H1 (cell line): ENCODE measurements at regions not wholly inside any gene's neighbourhood (a gene's known extent, or its start where the extent isn't known, plus 50 kb on each side); places are given as distances from the start of the nearest gene placed in this dataset.

Experiments used
- CTCF ChIA-PET: fragments of 300-600 bp; sonication (Branson Sonifier 250); formaldehyde crosslinking; loops from one replicate; lab custom pipeline; 2021; ENCODE audit not compliant: partially characterized antibody; lab: Charles Lee
- POLR2A ChIA-PET: fragments of 300-600 bp; sonication (Branson Sonifier 250); formaldehyde crosslinking; loops from one replicate; lab custom pipeline; 2021; ENCODE audit warnings: inconsistent platforms; ENCODE audit not compliant: partially characterized antibody; lab: Charles Lee
- DNase-seq, 2 experiments: peaks; one replicate each; pipeline versions ENCODE4 v3.0.0 to v3.0.0-alpha.2; 2010 to 2022; ENCODE audit warnings: low spot score in 2 of 2, low read depth in 1 of 2, mixed read lengths in 1 of 2
- FAIRE-seq: peaks from 2 replicates; lab custom pipeline; 2011; peaks lifted over from hg19 to GRCh38; lab: Jason Lieb, UNC
- H2AFZ ChIP-seq: 2 replicates; pipeline ENCODE4 v1.8.1; 2012; ENCODE audit warnings: low read length, inconsistent platforms
- H2AK5ac ChIP-seq: 2 replicates; pipeline ENCODE4 v1.6.1; 2013; ENCODE audit warnings: low read depth, low read length
- H2BK120ac ChIP-seq: replicated peaks from 2 replicates; pipeline ENCODE3; 2013; ENCODE audit warnings: low read depth, low read length, inconsistent platforms
- H2BK12ac ChIP-seq: 2 replicates; pipeline ENCODE4 v1.6.1; 2013; ENCODE audit warnings: low read depth, low read length
- H2BK15ac ChIP-seq: 2 replicates; pipeline ENCODE4 v1.6.1; 2013; ENCODE audit warnings: low read length
- H2BK20ac ChIP-seq: 2 replicates; pipeline ENCODE4 v1.6.1; 2013; ENCODE audit warnings: low read length
- H2BK5ac ChIP-seq: 2 replicates; pipeline ENCODE4 v1.6.1; 2013; ENCODE audit warnings: low read depth, low read length
- H3K14ac ChIP-seq: 2 replicates; pipeline ENCODE4 v1.6.1; 2013; ENCODE audit warnings: inconsistent platforms; ENCODE audit not compliant: insufficient read length
- H3K18ac ChIP-seq: 2 replicates; pipeline ENCODE4 v1.6.1; 2013; ENCODE audit warnings: low read length; ENCODE audit errors: extremely low read depth
- H3K23ac ChIP-seq: 2 replicates; pipeline ENCODE4 v1.6.1; 2013; ENCODE audit warnings: inconsistent platforms; ENCODE audit not compliant: insufficient read length
- H3K23me2 ChIP-seq: 2 replicates; pipeline ENCODE4 v1.6.1; 2013; ENCODE audit warnings: low read depth, low read length
- H3K27ac ChIP-seq: 2 replicates; pipeline ENCODE4 v1.6.1; 2011; ENCODE audit warnings: low read depth, low read length, inconsistent platforms
- H3K27me3 ChIP-seq, 4 experiments: replicated peaks in 1 of 4; 1 replicate in 1 of 4; 2 replicates in 3 of 4; pipeline versions ENCODE4 v1.6.1 to v1.8.1; 2011 to 2013; ENCODE audit warnings: low read length in 3 of 4, mild to moderate bottlenecking in 3 of 4, inconsistent platforms in 2 of 4, mixed read lengths in 2 of 4, moderate library complexity in 1 of 4; ENCODE audit not compliant: control insufficient read depth in 3 of 4, insufficient read depth in 3 of 4; ENCODE audit errors: extremely low read depth in 1 of 4
- H3K36me3 ChIP-seq, 4 experiments: 2 replicates each; pipeline versions ENCODE4 v1.6.1 to v1.8.1; 2011 to 2013; ENCODE audit warnings: mild to moderate bottlenecking in 4 of 4, low read length in 3 of 4, moderate library complexity in 2 of 4, control low read depth in 1 of 4, inconsistent platforms in 1 of 4; ENCODE audit not compliant: insufficient read depth in 4 of 4, control insufficient read depth in 2 of 4
- H3K4ac ChIP-seq: replicated peaks from 2 replicates; pipeline ENCODE3; 2013; ENCODE audit warnings: low read length, low read depth, mixed read lengths, inconsistent platforms; ENCODE audit not compliant: insufficient read length
- H3K4me1 ChIP-seq, 4 experiments: replicated peaks in 1 of 4; 1 replicate in 1 of 4; 2 replicates in 3 of 4; pipeline versions ENCODE4 v1.6.1 to v1.8.1; 2011 to 2013; ENCODE audit warnings: low read length in 3 of 4, inconsistent platforms in 2 of 4, mixed read lengths in 1 of 4; ENCODE audit not compliant: insufficient read depth in 4 of 4, control insufficient read depth in 3 of 4
- H3K4me2 ChIP-seq, 2 experiments: 2 replicates each; pipeline versions ENCODE4 v1.6.1 to v1.8.1; 2011 to 2013; ENCODE audit warnings: low read depth in 2 of 2, low read length in 2 of 2, control low read depth in 1 of 2, inconsistent platforms in 1 of 2, mild to moderate bottlenecking in 1 of 2; ENCODE audit not compliant: insufficient read depth in 1 of 2
- H3K4me3 ChIP-seq, 4 experiments: fragments of 200-600, 300-600 bp in 1 of 4; sonication (generic), shearing (Covaris generic), sonication (Bioruptor Twin) in 1 of 4; 2 replicates each; pipeline versions ENCODE4 v1.5.1 to v1.8.1; 2011 to 2016; ENCODE audit warnings: low read length in 4 of 4, low read depth in 3 of 4, control low read depth in 2 of 4, inconsistent platforms in 2 of 4, mild to moderate bottlenecking in 2 of 4, mixed read lengths in 1 of 4, moderate library complexity in 1 of 4; ENCODE audit not compliant: insufficient read depth in 2 of 4; ENCODE audit errors: extremely low read depth in 1 of 4
- H3K56ac ChIP-seq: replicated peaks from 2 replicates; pipeline ENCODE3; 2013; ENCODE audit warnings: low read depth, mild to moderate bottlenecking, mixed read lengths, low read length, inconsistent platforms; ENCODE audit not compliant: insufficient read length
- H3K79me1 ChIP-seq: 2 replicates; pipeline ENCODE4 v1.6.1; 2013; ENCODE audit warnings: low read depth, low read length, control low read depth
- H3K79me2 ChIP-seq, 2 experiments: 2 replicates each; pipeline versions ENCODE4 v1.6.1 to v1.8.1; 2012 to 2013; ENCODE audit warnings: low read length in 2 of 2, mild to moderate bottlenecking in 2 of 2, inconsistent platforms in 1 of 2; ENCODE audit not compliant: insufficient read depth in 2 of 2, control insufficient read depth in 1 of 2
- H3K9ac ChIP-seq, 4 experiments: replicated peaks in 1 of 4; 1 replicate in 1 of 4; 2 replicates in 3 of 4; pipeline versions ENCODE4 v1.6.1 to v1.8.1; 2011 to 2013; ENCODE audit warnings: low read depth in 3 of 4, low read length in 3 of 4, control low read depth in 2 of 4, mild to moderate bottlenecking in 2 of 4, moderate library complexity in 2 of 4, inconsistent platforms in 1 of 4; ENCODE audit errors: extremely low read depth in 1 of 4
- H3K9me3 ChIP-seq, 2 experiments: 2 replicates each; pipeline versions ENCODE4 v1.6.1 to v1.8.1; 2012 to 2013; ENCODE audit warnings: mild to moderate bottlenecking in 2 of 2, moderate library complexity in 2 of 2, control low read depth in 1 of 2, inconsistent platforms in 1 of 2, low read depth in 1 of 2, low read length in 1 of 2, mixed read lengths in 1 of 2; ENCODE audit not compliant: insufficient read depth in 2 of 2
- H4K20me1 ChIP-seq, 2 experiments: replicated peaks in 1 of 2; 2 replicates each; pipeline versions ENCODE3 to v1.8.1; 2011 to 2013; ENCODE audit warnings: inconsistent platforms in 2 of 2, low read length in 2 of 2, mild to moderate bottlenecking in 1 of 2; ENCODE audit not compliant: insufficient read depth in 2 of 2, control insufficient read depth in 1 of 2
- H4K5ac ChIP-seq: 2 replicates; pipeline ENCODE4 v1.6.1; 2013; ENCODE audit warnings: low read length, low read depth, mixed read lengths, inconsistent platforms; ENCODE audit not compliant: insufficient read length
- H4K8ac ChIP-seq: 2 replicates; pipeline ENCODE4 v1.8.0; 2013; ENCODE audit warnings: mild to moderate bottlenecking, moderate library complexity, low read length, inconsistent platforms; ENCODE audit not compliant: insufficient read depth; ENCODE audit errors: extremely low read depth
- H4K91ac ChIP-seq: replicated peaks from 2 replicates; pipeline ENCODE3; 2013; ENCODE audit warnings: low read length, mixed read lengths, inconsistent platforms; ENCODE audit not compliant: insufficient read length
- ATF2 ChIP-seq: IDR thresholded peaks from 2 replicates; pipeline ENCODE4 v1.6.1; 2012; ENCODE audit warnings: low read length, inconsistent platforms
- ATF3 ChIP-seq: IDR thresholded peaks from 2 replicates; pipeline ENCODE4 v1.6.1; 2011; ENCODE audit warnings: low read depth, mild to moderate bottlenecking, low read length; ENCODE audit not compliant: insufficient read depth
- BACH1 ChIP-seq: IDR thresholded peaks from 2 replicates; pipeline ENCODE4 v1.6.1; 2012; ENCODE audit warnings: low read length, improper control_type of control experiment
- E2F6 ChIP-seq: IDR thresholded peaks from 2 replicates; pipeline ENCODE4 v1.6.1; 2012; ENCODE audit warnings: inconsistent platforms
- EP300 ChIP-seq, 2 experiments: IDR thresholded peaks; 1 replicate in 1 of 2; 2 replicates in 1 of 2; pipeline ENCODE4 v1.6.1; 2011 to 2012; ENCODE audit warnings: low read depth in 2 of 2, low read length in 2 of 2, mild to moderate bottlenecking in 2 of 2, borderline replicate concordance in 1 of 2, inconsistent platforms in 1 of 2, moderate library complexity in 1 of 2
- GTF2F1 ChIP-seq: IDR thresholded peaks from 2 replicates; pipeline ENCODE4 v1.6.1; 2012; ENCODE audit warnings: low read depth, low read length, improper control_type of control experiment, borderline replicate concordance
- HDAC2 ChIP-seq, 2 experiments: fragments of 300-600 bp in 1 of 2; sonication (generic) in 1 of 2; IDR thresholded peaks; 2 replicates each; pipeline ENCODE4 v1.6.1; 2011 to 2012; ENCODE audit warnings: low read depth in 2 of 2, low read length in 2 of 2, mild to moderate bottlenecking in 2 of 2, moderate library complexity in 2 of 2, borderline replicate concordance in 1 of 2, inconsistent platforms in 1 of 2
- HDAC6 ChIP-seq: IDR thresholded peaks from one replicate; pipeline ENCODE4 v1.7.1; 2012; ENCODE audit warnings: low read depth, mild to moderate bottlenecking, inconsistent platforms, low read length, moderate library complexity
- KDM5A ChIP-seq: fragments of 200-600 bp; IDR thresholded peaks from 2 replicates; pipeline ENCODE4 v1.7.1; 2012; ENCODE audit warnings: mild to moderate bottlenecking, low read length, inconsistent platforms, mixed read lengths
- MAFK ChIP-seq: IDR thresholded peaks from 2 replicates; pipeline ENCODE4 v1.6.1; 2012; ENCODE audit warnings: low read depth, mild to moderate bottlenecking, improper control_type of control experiment, low read length
- RNF2 ChIP-seq: fragments of 200-900, 300-1000 bp; sonication (generic); IDR thresholded peaks from 2 replicates; pipeline ENCODE4 v1.7.1; 2016; ENCODE audit warnings: borderline replicate concordance, low read depth, mild to moderate bottlenecking, antibody characterized with exemption, low read length; ENCODE audit not compliant: poor library complexity, severe bottlenecking; ENCODE audit errors: missing control alignments
- TCF12 ChIP-seq: IDR thresholded peaks from 2 replicates; pipeline ENCODE4 v1.6.1; 2011; ENCODE audit warnings: low read depth, mild to moderate bottlenecking, low read length

- DNase-seq (no peak), FAIRE-seq (no peak)
- Histone ChIP-seq H3K79me2 (no peaks in the 10 kb centered on the region), H2BK15ac (no peak overlapping the region), H2BK12ac (no peak overlapping the region), H2BK5ac (no peak overlapping the region), H3K14ac (no peak overlapping the region), H3K4me2 (no peak overlapping the region), H3K79me1 (no peaks in the 10 kb centered on the region), H2BK20ac (no peak overlapping the region), H3K27ac (no peak overlapping the region), H4K5ac (no peak overlapping the region), H3K4me3 (no peak overlapping the region), H4K20me1 (no peaks in the 10 kb centered on the region), H3K23me2 (no peaks in the 10 kb centered on the region), H3K56ac (no peak overlapping the region), H3K4me1 (no peaks in the 10 kb centered on the region), H3K23ac (no peak overlapping the region), H3K4ac (no peak overlapping the region), H3K36me3 (no peaks in the 10 kb centered on the region), H4K91ac (no peak overlapping the region), H4K8ac (no peak overlapping the region), H2AK5ac (no peak overlapping the region), H3K18ac (no peak overlapping the region), H2BK120ac (no peak overlapping the region), H3K9me3 (no peaks in the 10 kb centered on the region; a peak in 2 of 4 replicates), H3K27me3 (no peaks in the 10 kb centered on the region), H3K9ac (no peak overlapping the region), H2AFZ (no peak overlapping the region)
- ChIA-PET CTCF (no interaction called here), POLR2A (no interaction called here)
- TF ChIP-seq ATF2 (no peak), GTF2F1 (no peak), TCF12 (no peak), MAFK (no peak), RNF2 (no peak), HDAC6 (no peak), E2F6 (no peak), BACH1 (no peak), KDM5A (no peak), ATF3 (no peak), EP300 (IDR thresholded peaks at IDR 0.05; ENCODE audit: borderline replicate concordance in 1 of 2, low read depth in 2 of 2, low read length in 2 of 2) (no peak), HDAC2 (IDR thresholded peaks at IDR 0.05; ENCODE audit: borderline replicate concordance in 1 of 2, low read depth in 2 of 2, low read length in 2 of 2) (no peak)
These were observed 183.3 kb upstream of the ATP2B1 start for GRCh38 chr12:89891933-89892332.
